CD14-positive monocyte (primary cell): ENCODE measurements at regions not wholly inside any gene's neighbourhood (a gene's known extent, or its start where the extent isn't known, plus 50 kb on each side); places are given as distances from the start of the nearest gene placed in this dataset.

ENCODE experiments used
- DNase-seq, 3 donors: peaks; one replicate each; pipeline ENCODE4 v3.0.0-alpha.2; 2011 to 2022
- H2AFZ ChIP-seq: 2 replicates; pipeline ENCODE4 v1.6.0; 2012; ENCODE audit warnings: mild to moderate bottlenecking, low read depth, low read length, inconsistent platforms; ENCODE audit not compliant: insufficient read depth, poor library complexity, severe bottlenecking
- H3K27ac ChIP-seq, 2 donors: 1 replicate in 1 of 2; 2 replicates in 1 of 2; pipeline ENCODE4 v1.5.1; 2012 to 2013; ENCODE audit warnings: low read length in 2 of 2, control low read depth in 1 of 2, inconsistent platforms in 1 of 2, low read depth in 1 of 2, mild to moderate bottlenecking in 1 of 2
- H3K27me3 ChIP-seq, 2 donors: one replicate each; pipeline versions ENCODE4 v1.6.0 to v1.6.1; 2011 to 2013; ENCODE audit warnings: low read length in 2 of 2; ENCODE audit not compliant: control insufficient read depth in 2 of 2, insufficient read depth in 2 of 2
- H3K36me3 ChIP-seq, 2 donors: replicated peaks in 1 of 2; 1 replicate in 1 of 2; 2 replicates in 1 of 2; pipeline versions ENCODE4 v1.5.1 to v1.6.1; 2012 to 2013; ENCODE audit warnings: low read length in 2 of 2, control low read depth in 1 of 2, inconsistent platforms in 1 of 2, mild to moderate bottlenecking in 1 of 2; ENCODE audit not compliant: insufficient read depth in 2 of 2, control insufficient read depth in 1 of 2
- H3K4me1 ChIP-seq, 2 donors: 1 replicate in 1 of 2; 2 replicates in 1 of 2; pipeline versions ENCODE4 v1.5.1 to v1.6.1; 2012 to 2013; ENCODE audit warnings: low read length in 2 of 2, control low read depth in 1 of 2, inconsistent platforms in 1 of 2, mild to moderate bottlenecking in 1 of 2, moderate library complexity in 1 of 2; ENCODE audit not compliant: insufficient read depth in 2 of 2, control insufficient read depth in 1 of 2
- H3K4me2 ChIP-seq: replicated peaks from 2 replicates; pipeline ENCODE3; 2012; ENCODE audit warnings: low read length, moderate library complexity, mild to moderate bottlenecking; ENCODE audit not compliant: poor library complexity, severe bottlenecking; ENCODE audit errors: extremely low read depth
- H3K4me3 ChIP-seq, 3 experiments: fragments of 200-600 bp in 1 of 3; sonication (generic) in 1 of 3; replicated peaks in 1 of 3; 1 replicate in 2 of 3; 2 replicates in 1 of 3; pipeline ENCODE4 v1.5.1; 2011 to 2013; ENCODE audit warnings: low read length in 3 of 3, mild to moderate bottlenecking in 3 of 3, control low read depth in 2 of 3, low read depth in 2 of 3, inconsistent platforms in 1 of 3, moderate library complexity in 1 of 3
- H3K79me2 ChIP-seq: 2 replicates; pipeline ENCODE4 v1.6.0; 2012; ENCODE audit warnings: mild to moderate bottlenecking, control low read depth, inconsistent platforms, low read length, moderate library complexity; ENCODE audit not compliant: insufficient read depth
- H3K9ac ChIP-seq: 2 replicates; pipeline ENCODE4 v1.6.0; 2017; ENCODE audit warnings: low read length, mild to moderate bottlenecking; ENCODE audit not compliant: insufficient read depth, poor library complexity, severe bottlenecking
- H3K9me3 ChIP-seq, 2 donors: replicated peaks in 1 of 2; 1 replicate in 1 of 2; 2 replicates in 1 of 2; pipeline versions ENCODE4 v1.5.1 to v1.6.1; 2012 to 2013; ENCODE audit warnings: low read length in 2 of 2, control low read depth in 1 of 2; ENCODE audit not compliant: control insufficient read depth in 1 of 2, insufficient read depth in 1 of 2
- H4K20me1 ChIP-seq: 2 replicates; pipeline ENCODE4 v1.6.0; 2012; ENCODE audit warnings: mild to moderate bottlenecking, low read length, control low read depth, moderate library complexity; ENCODE audit not compliant: insufficient read depth
- H3K27ac Mint-ChIP-seq, 7 donors: one replicate each; pipeline ENCODE4 v1.8.0; 2020; ENCODE audit warnings: mild to moderate bottlenecking in 7 of 7, mixed read lengths in 7 of 7, moderate library complexity in 6 of 7, inconsistent platforms in 2 of 7
- H3K27me3 Mint-ChIP-seq, 3 donors: one replicate each; pipeline ENCODE4 v1.8.0; 2021 to 2022; ENCODE audit warnings: low read depth in 3 of 3, mild to moderate bottlenecking in 3 of 3, mixed read lengths in 3 of 3, moderate library complexity in 3 of 3, inconsistent platforms in 1 of 3
- H3K36me3 Mint-ChIP-seq, 2 donors: one replicate each; pipeline ENCODE4 v1.8.0; 2020; ENCODE audit warnings: mixed read lengths in 2 of 2, inconsistent platforms in 1 of 2, mild to moderate bottlenecking in 1 of 2
- H3K4me1 Mint-ChIP-seq: one replicate; pipeline ENCODE4 v1.8.0; 2020; ENCODE audit warnings: mild to moderate bottlenecking, mixed read lengths
- H3K4me3 Mint-ChIP-seq, 2 donors: one replicate each; pipeline ENCODE4 v1.8.0; 2020; ENCODE audit warnings: mild to moderate bottlenecking in 2 of 2, mixed read lengths in 2 of 2, moderate library complexity in 1 of 2
- H3K9me3 Mint-ChIP-seq, 7 donors: one replicate each; pipeline ENCODE4 v1.8.0; 2020 to 2022; ENCODE audit warnings: mixed read lengths in 7 of 7, mild to moderate bottlenecking in 6 of 7, moderate library complexity in 6 of 7, inconsistent platforms in 2 of 7
- CTCF ChIP-seq: fragments of 200-600 bp; IDR thresholded peaks from one replicate; pipeline ENCODE4 v1.8.0; 2022; ENCODE audit warnings: antibody characterized with exemption, mild to moderate bottlenecking
- WGBS: methylation state at CpG from one replicate; pipeline ENCODE4 v1.1.5; 2013; ENCODE audit warnings: missing lambda C conversion rate; ENCODE audit not compliant: insufficient coverage; 5-methylcytosine and 5-hydroxymethylcytosine counted together
- intact Hi-C, 2 donors: fragments of 100-400 bp; cut with micrococcal nuclease; formaldehyde crosslinking; loops; one replicate each; pipeline versions ENCODE4 v1.15.0 to v1.15.1; 2023

GRCh38 chr9:13860019-13860418 is 453.9 kb downstream of the NFIB start:
- H3K4me3 Mint-ChIP-seq: no peak overlapping the region
- peaks cover 0 to 2% (median 0%) of the 10 kb centered on the region in 7 donors for H3K9me3 Mint-ChIP-seq
- H3K27me3 Mint-ChIP-seq: no peaks in the 10 kb centered on the region
- H3K4me3 ChIP-seq: no peak overlapping the region
- H2AFZ ChIP-seq: no peak overlapping the region
- intact Hi-C loops: no loop called here
- H3K36me3 ChIP-seq: no peaks in the 10 kb centered on the region
- no peak overlapping the region for H3K4me2 ChIP-seq
- WGBS: 90% methylated on average over 2 of the region's 5 CpGs
- H3K27ac Mint-ChIP-seq: no peak overlapping the region
- H3K36me3 Mint-ChIP-seq: no peaks in the 10 kb centered on the region
- no peaks in the 10 kb centered on the region for H3K4me1 Mint-ChIP-seq
- no peaks in the 10 kb centered on the region for H3K9me3 ChIP-seq
- H3K4me1 ChIP-seq: no peaks in the 10 kb centered on the region
- H3K27me3 ChIP-seq: no peaks in the 10 kb centered on the region
- TF ChIP-seq CTCF: no peak
- H3K79me2 ChIP-seq: no peaks in the 10 kb centered on the region
- no peaks in the 10 kb centered on the region for H4K20me1 ChIP-seq
- no peak overlapping the region for H3K9ac ChIP-seq
- no peak overlapping the region for H3K27ac ChIP-seq
- DNase-seq: no peak

- Histone ChIP-seq H3K9ac (no peak overlapping the region), H4K20me1 (no peaks in the 10 kb centered on the region), H3K9me3 (no peaks in the 10 kb centered on the region), H3K4me2 (no peak overlapping the region), H3K79me2 (no peaks in the 10 kb centered on the region), H3K4me3 (no peak overlapping the region), H3K27ac (no peak overlapping the region), H3K27me3 (no peaks in the 10 kb centered on the region), H3K36me3 (no peaks in the 10 kb centered on the region), H2AFZ (no peak overlapping the region), H3K4me1 (no peaks in the 10 kb centered on the region)
- DNase-seq: no peak
- no peak for TF ChIP-seq CTCF
- Mint-ChIP-seq H3K27ac (no peak overlapping the region), H3K4me1 (no peaks in the 10 kb centered on the region), H3K9me3 (peaks cover 0 to 5% (median 1%) of the 10 kb centered on the region in 7 donors), H3K36me3 (no peaks in the 10 kb centered on the region), H3K27me3 (peaks cover 0 to 1% (median 0%) of the 10 kb centered on the region in 3 donors), H3K4me3 (no peak overlapping the region)
- intact Hi-C loops: no loop called here
Measured at GRCh38 chr9:13857521-13857920, 456.4 kb downstream of the NFIB start.
